Fibroblast of gingiva (primary cell): ENCODE measurements at regions not wholly inside any gene's neighbourhood (a gene's known extent, or its start where the extent isn't known, plus 50 kb on each side); places are given as distances from the start of the nearest gene placed in this dataset.
A peak's percentile ranks its signal among the peaks of the same experiment; 100 is the strongest.

Experiments used
- DNase-seq: peaks from one replicate; pipeline ENCODE4 v3.0.0-alpha.2; 2011; ENCODE audit warnings: low read depth

DNA sequence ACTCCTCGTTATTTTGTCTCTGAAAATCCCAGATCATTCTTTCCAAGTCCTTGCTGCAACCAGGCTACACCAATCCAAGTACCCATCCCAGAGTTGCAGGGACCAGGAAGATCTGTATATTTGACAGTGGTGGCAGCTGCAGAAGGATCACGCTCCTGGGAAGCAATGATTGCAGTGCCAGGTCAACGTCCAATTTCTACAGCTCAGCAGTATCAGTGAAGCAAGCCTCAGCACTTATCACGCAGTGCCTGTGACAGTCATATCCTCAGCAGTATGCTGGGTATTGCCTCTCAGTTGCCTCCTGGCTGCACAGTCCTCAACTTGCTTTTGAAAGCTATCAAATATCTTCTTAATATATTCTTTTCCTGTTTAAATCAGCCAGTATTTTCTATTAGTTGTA is 66.7 kb downstream of the BARHL2 start:
- DNase-seq, result no peak

DNA sequence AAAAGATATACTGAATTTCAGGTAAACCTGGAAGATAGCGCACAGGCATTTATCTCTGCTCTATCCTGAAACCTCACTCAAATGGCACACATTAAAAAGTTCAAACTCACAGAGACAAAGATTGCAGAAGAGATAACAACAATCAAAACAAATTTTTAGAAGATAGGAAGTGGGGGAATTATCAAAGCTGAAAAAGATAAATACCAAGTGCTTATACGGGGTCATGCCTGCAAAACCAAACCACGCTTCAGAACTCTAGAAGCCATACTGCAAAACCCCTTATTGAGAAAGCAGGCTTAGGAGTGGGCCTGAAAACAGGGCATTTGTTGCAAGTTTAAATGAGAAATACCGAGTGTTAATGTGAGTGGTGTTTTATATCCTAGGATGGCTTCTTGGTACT is 76.8 kb downstream of the BARHL2 start:
- no peak for DNase-seq

DNA sequence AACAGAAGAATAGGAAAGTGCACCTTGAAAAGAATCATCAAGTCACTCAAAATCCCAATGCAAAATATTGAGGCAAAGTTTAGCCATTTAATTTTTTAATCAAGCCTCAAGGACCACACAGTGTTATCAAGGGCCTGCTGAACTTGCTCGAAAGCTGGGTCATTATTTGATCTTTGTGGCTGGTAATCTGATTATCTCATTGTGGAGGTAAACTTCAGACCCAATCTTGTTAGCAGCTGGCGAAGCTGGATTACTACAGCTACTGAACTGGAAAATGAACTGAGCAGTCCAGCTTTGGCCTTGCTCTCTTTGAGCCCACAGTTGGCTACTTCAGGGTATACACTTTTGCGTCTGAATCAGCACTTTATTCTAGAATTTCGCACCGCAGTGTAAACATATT is 94.4 kb downstream of the BARHL2 start:
- DNase-seq, result no peak

DNA sequence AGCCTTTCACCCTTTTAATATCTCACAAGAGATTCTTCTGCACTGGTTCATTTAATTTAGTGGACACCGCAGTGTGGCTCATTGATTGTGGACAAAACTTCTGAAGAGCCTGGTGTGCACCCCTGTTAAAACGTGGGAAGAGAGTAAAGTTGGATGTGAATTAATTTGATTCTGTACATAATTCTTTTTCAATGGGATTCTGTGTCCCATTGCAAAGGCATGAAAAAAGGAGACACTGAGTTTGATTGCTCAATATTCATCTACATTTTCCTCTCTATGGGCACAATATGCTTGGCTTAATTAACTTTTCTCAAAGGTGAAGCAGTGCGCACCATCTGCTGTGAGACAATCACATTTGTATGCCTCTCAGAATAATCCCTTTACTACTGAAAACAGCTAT is 95.1 kb downstream of the BARHL2 start:
- no peak for DNase-seq

- no peak for DNase-seq
Observed at GRCh38 chr1:90616395-90616794, 100.7 kb downstream of the BARHL2 start.

- DNase-seq, result no peak
Observed at GRCh38 chr1:90614872-90615271, 102.2 kb downstream of the BARHL2 start.

GRCh38 chr1:90613371-90613770 is 103.7 kb downstream of the BARHL2 start:
- DNase-seq, result no peak

GRCh38 chr1:90612033-90612432 is 105.1 kb downstream of the BARHL2 start:
- DNase-seq, result no peak

GRCh38 chr1:90607736-90608135 is 109.4 kb downstream of the BARHL2 start:
- DNase-seq, result no peak

DNA sequence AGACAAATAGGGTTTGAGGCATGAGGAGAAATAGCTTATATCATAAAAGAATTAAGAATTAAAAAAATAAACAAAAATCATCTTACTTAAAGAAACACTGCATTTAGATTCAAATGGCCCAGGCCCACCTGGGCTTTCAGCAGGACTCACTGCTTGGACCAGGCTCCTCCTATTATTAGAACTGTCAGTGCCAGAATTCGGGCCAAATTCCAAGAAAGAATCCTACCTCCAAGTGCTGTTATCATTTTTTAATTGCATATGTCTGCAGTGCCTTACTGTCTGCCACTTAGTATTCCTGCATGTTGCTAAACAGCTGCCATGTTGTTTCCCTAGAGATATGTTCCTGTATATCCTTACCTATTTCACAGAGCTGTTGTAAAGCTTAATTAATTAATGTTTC is 112.0 kb downstream of the BARHL2 start:
- DNase-seq, result no peak

DNA sequence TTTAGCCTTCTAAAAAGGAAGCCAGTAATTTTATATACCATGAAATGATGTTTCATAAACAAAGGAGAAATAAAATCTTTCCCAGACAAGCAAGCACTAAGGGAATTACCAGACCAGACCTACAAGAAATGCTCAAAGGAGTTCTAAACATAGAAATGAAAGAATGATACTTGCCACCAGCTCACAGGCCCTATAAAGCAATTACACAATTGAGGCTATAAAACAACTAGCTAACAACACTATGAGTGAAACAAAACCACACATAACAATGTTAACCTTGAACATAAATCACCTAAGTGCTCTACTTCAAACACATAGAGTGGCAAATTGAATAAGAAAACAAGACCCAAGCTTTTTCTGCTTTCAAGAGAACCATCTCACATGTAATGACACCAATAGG is 123.8 kb downstream of the BARHL2 start:
- no peak for DNase-seq

DNA sequence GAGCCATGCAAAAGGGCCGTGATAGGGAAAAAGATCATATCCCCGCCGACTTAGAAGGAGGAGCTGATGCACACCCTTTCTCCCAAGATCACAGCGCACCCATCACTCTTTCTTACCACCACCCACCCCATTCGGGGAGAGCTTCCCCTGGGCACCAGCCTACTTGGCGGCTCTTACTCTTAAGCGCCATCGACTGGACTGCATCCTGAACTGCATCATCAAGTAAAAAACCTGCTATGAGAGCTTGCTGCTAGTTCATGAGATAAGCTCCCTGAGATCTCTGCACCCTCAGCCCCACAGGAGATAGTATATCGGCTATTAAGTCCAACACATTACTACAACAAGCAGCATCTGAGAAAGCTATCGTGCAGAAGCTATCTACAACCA is 125.1 kb downstream of the BARHL2 start:
- DNase-seq, result no peak

GRCh38 chr1:90591355-90591969 is 125.6 kb downstream of the BARHL2 start:
- no peak for DNase-seq

DNA sequence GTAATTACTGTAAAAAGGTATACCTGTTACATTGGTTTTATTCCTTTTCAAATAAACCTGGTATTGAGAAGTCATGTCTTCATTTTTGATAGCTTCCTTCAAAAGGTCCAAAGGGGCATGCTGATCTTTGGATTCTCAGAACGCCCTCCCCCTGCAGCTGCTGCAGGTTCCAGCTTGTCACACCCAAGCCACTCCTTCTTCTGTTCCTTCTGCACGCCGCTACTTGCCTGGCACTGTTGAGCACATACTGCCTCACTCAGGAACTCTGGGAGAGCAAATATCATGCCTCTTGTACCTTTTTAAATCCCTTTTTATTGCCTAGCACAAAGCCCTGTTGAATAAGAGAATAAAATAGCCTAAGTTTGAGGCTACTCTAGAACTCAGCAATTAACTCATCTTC is 136.9 kb downstream of the BARHL2 start:
- DNase-seq, result no peak

DNA sequence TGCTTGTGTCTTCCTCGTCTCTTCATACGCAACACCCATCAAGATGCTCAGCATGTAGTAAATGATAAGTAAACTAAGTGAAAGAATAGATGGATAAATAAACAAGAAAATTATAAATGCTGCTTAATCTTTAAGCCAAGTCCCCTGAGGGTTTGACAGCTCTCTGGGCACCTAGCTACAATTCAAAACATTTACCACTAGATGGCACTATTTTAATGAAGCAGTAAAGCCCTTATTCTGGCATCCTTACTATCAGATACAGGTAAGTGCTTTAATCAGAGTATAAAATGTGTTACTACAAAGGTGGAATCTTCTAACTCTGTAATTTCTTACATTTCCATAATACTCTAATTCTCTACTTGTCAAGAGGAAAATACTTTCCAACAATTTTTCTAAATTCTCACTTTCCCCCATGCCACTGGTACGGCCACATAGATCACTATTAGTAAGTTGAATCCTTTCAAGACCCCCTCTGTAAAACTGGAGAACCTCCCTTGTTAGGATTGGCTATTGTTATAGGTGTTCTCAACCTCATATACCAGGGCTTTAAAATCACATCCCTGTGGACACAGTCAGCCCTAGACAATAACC is 137.8 kb downstream of the BARHL2 start:
- peak; percentile 3 for DNase-seq

- no peak for DNase-seq
Observed at GRCh38 chr1:90574692-90575370, 142.3 kb downstream of the BARHL2 start.

- no peak for DNase-seq
Observed at GRCh38 chr1:90573736-90574135, 143.4 kb downstream of the BARHL2 start.

DNA sequence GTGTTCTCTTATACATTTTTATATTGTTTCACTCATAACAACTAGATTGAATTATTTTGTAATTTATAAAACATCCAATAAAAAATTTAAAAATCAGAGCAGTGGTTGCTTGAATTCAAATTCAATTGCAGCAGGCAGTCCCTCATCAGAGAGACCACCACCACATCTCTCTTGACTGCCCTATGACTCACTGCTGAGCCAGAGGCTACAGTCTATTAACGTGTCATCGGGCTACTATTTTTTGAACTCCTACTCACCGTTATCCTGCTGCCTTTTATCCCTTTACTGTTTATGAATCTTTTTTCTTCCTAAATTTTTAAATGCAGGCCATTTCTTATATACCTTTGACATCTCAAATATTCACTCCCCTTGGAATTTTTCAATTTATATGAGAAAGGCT is 144.7 kb downstream of the BARHL2 start:
- DNase-seq, result no peak

DNA sequence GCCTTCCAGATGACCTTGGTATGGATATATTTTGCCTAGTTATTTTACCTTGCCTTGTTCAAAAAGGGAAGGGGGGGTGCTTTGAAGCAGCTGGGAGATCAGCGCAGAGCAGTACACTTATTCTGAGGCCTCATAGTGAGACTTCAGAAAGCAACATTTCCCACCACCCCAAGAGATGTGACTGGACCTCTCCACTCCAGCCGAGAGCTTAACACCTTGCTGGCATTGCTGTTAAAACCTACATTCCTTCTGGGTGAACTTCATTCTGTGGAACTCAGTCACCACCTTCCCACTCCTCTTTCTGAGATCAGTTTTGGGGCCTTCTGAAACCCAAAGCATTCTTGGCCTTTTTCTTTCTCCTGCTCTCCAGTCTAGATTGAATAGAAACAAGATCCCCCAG is 148.7 kb downstream of the BARHL2 start:
- DNase-seq, result no peak

DNA sequence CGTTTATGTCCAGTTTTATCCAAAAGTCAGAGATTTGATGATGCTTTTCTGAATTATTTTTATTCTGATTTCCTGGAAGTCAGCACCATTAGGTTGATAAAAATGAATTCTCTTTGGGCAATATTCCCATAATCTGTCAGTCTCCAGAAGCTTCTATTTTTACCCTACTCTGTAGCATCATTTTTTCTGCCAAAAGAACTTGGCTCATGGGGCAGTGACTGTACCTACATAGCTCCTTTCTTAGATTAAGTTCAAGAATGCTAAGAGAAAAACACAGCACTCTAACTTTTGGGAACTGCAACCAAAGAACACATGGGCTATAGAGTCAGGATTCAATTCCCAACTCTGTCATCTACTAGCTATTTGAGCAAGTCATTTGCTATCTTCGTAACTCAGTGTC is 152.9 kb downstream of the BARHL2 start:
- DNase-seq, result no peak

DNA sequence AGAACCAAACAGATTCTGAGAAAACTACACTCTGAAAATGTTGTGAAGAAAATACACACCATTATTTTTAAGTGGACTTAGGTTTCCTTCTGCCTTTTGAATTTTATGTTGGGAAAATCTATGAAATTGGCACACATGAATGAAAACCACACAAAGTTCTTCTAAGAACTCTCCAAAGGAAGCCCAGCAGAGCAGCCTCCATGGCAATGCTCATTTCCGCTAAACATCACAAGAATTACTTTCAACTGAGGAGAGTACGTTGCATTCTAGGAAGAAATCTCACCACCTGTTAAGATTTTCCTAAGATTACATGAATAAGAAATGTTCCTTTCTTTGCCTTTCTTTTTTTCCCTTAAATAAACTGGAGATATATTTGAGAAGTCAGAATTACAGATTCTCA is 154.2 kb downstream of the BARHL2 start:
- DNase-seq, result no peak

DNA sequence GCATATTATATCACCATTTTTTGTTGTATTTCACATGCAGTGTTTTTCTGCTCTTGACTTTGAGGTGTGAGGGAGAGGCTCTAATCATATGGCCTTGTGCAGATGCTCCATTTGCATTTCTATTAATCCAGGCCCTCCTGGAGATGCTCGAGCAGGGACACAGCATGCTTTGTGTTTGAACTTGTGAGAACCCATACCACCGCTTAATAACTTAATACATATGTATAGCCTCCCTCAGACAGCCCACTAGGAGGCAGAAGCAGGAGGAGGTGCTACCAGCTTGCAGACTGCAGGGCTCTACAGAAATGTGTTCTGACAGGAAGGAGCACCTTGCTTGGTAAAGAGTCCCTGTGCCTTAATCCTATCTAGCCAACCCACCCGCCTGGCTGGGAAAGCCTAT is 155.2 kb downstream of the BARHL2 start:
- no peak for DNase-seq

- DNase-seq, result no peak
Observed at GRCh38 chr1:90561103-90561783, 155.9 kb downstream of the BARHL2 start.
